ENCODE measurements at regions not wholly inside any gene's neighbourhood (a gene's known extent, or its start where the extent isn't known, plus 50 kb on each side); places are given as distances from the start of the nearest gene placed in this dataset.
A peak's percentile ranks its signal among the peaks of the same experiment; 100 is the strongest.

DNA sequence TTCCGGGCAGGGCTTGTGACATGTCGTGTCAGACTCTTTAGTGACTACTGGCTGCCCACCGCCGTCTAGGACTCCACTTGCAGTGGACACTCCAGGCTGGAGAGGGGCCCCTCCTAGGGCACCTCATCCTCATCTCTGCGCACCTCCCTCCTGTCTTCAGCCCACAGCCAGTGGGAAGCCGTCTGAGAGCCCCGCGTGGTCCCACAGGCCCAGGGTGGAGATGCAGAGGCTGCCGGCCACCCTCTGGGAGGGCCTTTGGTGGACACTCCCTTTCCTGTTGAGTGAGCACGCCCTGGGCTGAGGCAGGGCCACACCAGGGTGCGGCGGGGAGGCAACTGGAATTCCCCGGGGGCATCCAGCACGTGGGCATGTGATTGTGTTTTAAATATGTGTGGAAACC is 80.5 kb downstream of the IRX2 start:
- Mint-ChIP-seq H3K27me3 (ENCODE audit: insufficient read depth, low read depth, poor library complexity) (no peaks in the 10 kb centered on the region), H3K27ac (no peak overlapping the region), H3K36me3 (ENCODE audit: low read depth) (no peaks in the 10 kb centered on the region; the same call in 2 of the 3 replicates), H3K4me3 (no peak overlapping the region), H3K4me1 (peaks cover 3% of the 10 kb centered on the region; the same call in 1 of the 3 replicates), H3K9me3 (peaks cover 2% of the 10 kb centered on the region)
- Histone ChIP-seq H4K20me1 (replicated peaks; ENCODE audit: insufficient read depth) (no peaks in the 10 kb centered on the region), H3K27me3 (ENCODE audit: insufficient read depth) (no peaks in the 10 kb centered on the region), H3K4me3 (no peak overlapping the region), H3K9me2 (ENCODE audit: insufficient read depth) (no peaks in the 10 kb centered on the region), H3K79me2 (replicated peaks; ENCODE audit: insufficient read depth) (no peaks in the 10 kb centered on the region), H3K4me2 (no peak overlapping the region), H3K27ac (ENCODE audit: low read depth) (no peak overlapping the region), H3K4me1 (ENCODE audit: insufficient read depth) (no peaks in the 10 kb centered on the region), H3F3A (replicated peaks; ENCODE audit: low read depth) (no peaks in the 10 kb centered on the region), H2AFZ (no peak overlapping the region), H3K36me3 (ENCODE audit: insufficient read depth) (no peaks in the 10 kb centered on the region)
- DNase-seq (ENCODE audit: low spot score): no peak
- TF ChIP-seq POLR2AphosphoS5 (IDR thresholded peaks at IDR 0.05; ENCODE audit: low read depth) (no peak), REST (IDR thresholded peaks at IDR 0.05; ENCODE audit: unreplicated experiment) (no peak), NANOG (IDR thresholded peaks at IDR 0.05; ENCODE audit: borderline replicate concordance) (no peak), ETS1 (IDR thresholded peaks at IDR 0.05) (no peak), CREB1 (CRISPR knock-in tag; IDR thresholded peaks at IDR 0.05; ENCODE audit: low read depth) (no peak), ZNF114 (CRISPR knock-in tag; IDR thresholded peaks at IDR 0.05) (no peak), EZH2 (IDR thresholded peaks at IDR 0.05; ENCODE audit: low read depth, unreplicated experiment) (no peak), ZNF462 (CRISPR knock-in tag; IDR thresholded peaks at IDR 0.05) (no peak), ZNF331 (CRISPR knock-in tag; IDR thresholded peaks at IDR 0.05; ENCODE audit: low read depth) (no peak), EZH2phosphoT487 (IDR thresholded peaks at IDR 0.05; ENCODE audit: unreplicated experiment) (no peak), STAT1 (IDR thresholded peaks at IDR 0.05; ENCODE audit: unreplicated experiment) (no peak)
- TF ChIP-seq, protein P1, sequence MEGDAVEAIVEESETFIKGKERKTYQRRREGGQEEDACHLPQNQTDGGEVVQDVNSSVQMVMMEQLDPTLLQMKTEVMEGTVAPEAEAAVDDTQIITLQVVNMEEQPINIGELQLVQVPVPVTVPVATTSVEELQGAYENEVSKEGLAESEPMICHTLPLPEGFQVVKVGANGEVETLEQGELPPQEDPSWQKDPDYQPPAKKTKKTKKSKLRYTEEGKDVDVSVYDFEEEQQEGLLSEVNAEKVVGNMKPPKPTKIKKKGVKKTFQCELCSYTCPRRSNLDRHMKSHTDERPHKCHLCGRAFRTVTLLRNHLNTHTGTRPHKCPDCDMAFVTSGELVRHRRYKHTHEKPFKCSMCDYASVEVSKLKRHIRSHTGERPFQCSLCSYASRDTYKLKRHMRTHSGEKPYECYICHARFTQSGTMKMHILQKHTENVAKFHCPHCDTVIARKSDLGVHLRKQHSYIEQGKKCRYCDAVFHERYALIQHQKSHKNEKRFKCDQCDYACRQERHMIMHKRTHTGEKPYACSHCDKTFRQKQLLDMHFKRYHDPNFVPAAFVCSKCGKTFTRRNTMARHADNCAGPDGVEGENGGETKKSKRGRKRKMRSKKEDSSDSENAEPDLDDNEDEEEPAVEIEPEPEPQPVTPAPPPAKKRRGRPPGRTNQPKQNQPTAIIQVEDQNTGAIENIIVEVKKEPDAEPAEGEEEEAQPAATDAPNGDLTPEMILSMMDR (conservative IDR thresholded peaks at IDR 0.05; ENCODE audit: low read depth in 2 of 2): no peak
- ATAC-seq: 0 out of 3 replicates have a peak, but pooled peaks have one; percentile 24

Measured in GM23338 (cell line).